ENCODE measurements at regions not wholly inside any gene's neighbourhood (a gene's known extent, or its start where the extent isn't known, plus 50 kb on each side); places are given as distances from the start of the nearest gene placed in this dataset.

DNA sequence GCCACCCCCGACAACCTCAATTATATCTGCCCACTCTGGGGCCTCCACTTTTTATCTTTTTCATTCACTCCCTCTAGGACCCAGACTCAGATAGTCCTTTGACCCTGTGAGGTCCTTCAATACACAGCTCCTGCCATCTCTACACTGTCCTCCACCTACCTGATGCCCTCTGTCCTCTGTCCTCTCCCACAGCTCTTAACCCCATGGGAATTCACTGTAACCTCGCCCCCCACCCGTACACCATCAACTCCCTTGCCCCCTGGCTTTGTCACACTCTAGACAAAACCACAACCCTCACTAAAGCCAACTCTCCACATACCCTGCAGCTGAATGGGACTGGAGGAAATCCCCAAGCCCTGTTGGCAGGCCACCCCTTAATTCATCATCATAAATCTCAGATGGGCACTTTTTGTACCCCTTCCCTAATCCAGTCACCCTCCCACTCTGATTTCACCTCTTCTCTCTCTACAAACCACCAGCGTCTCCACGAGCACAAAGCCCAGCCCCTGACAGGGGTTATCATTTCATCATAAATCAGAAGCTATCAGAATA lies 52.3 kb upstream of the ENPP6 start (continued):
- TF ChIP-seq TRIM25 (IDR thresholded peaks at IDR 0.05; ENCODE audit: borderline replicate concordance) = no peak
- TF ChIP-seq ZNF668 (CRISPR knock-in tag; IDR thresholded peaks at IDR 0.05) = no peak
- no peak for TF ChIP-seq E2F8 (IDR thresholded peaks at IDR 0.05; ENCODE audit: low read depth, partially characterized antibody)
- TF ChIP-seq CCAR2 (IDR thresholded peaks at IDR 0.05; ENCODE audit: low read depth, low read length) = no peak
- TF ChIP-seq RB1 (IDR thresholded peaks at IDR 0.05; ENCODE audit: low read depth) = no peak
- TF ChIP-seq TFAM (CRISPR knock-in tag; conservative IDR thresholded peaks at IDR 0.05) = no peak
- no peak for TF ChIP-seq STAT5A (IDR thresholded peaks at IDR 0.05; ENCODE audit: borderline replicate concordance, low read length)
- TF ChIP-seq, protein P1, sequence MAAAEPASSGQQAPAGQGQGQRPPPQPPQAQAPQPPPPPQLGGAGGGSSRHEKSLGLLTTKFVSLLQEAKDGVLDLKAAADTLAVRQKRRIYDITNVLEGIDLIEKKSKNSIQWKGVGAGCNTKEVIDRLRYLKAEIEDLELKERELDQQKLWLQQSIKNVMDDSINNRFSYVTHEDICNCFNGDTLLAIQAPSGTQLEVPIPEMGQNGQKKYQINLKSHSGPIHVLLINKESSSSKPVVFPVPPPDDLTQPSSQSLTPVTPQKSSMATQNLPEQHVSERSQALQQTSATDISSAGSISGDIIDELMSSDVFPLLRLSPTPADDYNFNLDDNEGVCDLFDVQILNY (CRISPR knock-in tag; IDR thresholded peaks at IDR 0.05) = no peak

All from K562 (cell line).